HCT116 (cell line): ENCODE measurements at regions not wholly inside any gene's neighbourhood (a gene's known extent, or its start where the extent isn't known, plus 50 kb on each side); places are given as distances from the start of the nearest gene placed in this dataset.

ENCODE experiments used
- ATAC-seq: fragments of 200-7000 bp; cut with Tn5 transposase; 2 replicates; pipeline ENCODE4 v1.9.1; 2020; ENCODE audit warnings: mild to moderate bottlenecking, moderate library complexity
- BruUV-seq: library from RNA; stranded (reverse); fragments of 400-500 nt; replicated peaks from 2 replicates; lab custom pipeline; 2021; lab: Mats Ljungman, UMichigan
- CTCF ChIA-PET: fragments of 300-600 bp; sonication (Branson Sonifier 250); formaldehyde crosslinking; loops from one replicate; lab custom pipeline; 2021; ENCODE audit warnings: antibody characterized with exemption; lab: Charles Lee
- POLR2A ChIA-PET: fragments of 300-600, 350-600 bp; sonication (Branson Sonifier 250); formaldehyde crosslinking; loops from one replicate; lab custom pipeline; 2021; ENCODE audit warnings: antibody characterized with exemption; lab: Charles Lee
- RAD21 ChIA-PET, 2 experiments: fragments of 300-600 bp; sonication (Branson Sonifier 250); formaldehyde crosslinking; loops; one replicate each; lab custom pipeline; 2023; ENCODE audit warnings: low total read pairs in 2 of 2; ENCODE audit not compliant: uncharacterized antibody in 2 of 2, unreplicated experiment in 2 of 2, low non-redundant PET in 1 of 2; lab: Charles Lee
- DNase-seq: peaks from one replicate; pipeline ENCODE4 v3.0.0-alpha.2; 2010; ENCODE audit warnings: low read depth, low spot score
- H2AFZ ChIP-seq: fragments of 200-600 bp; shearing (Covaris generic), sonication (generic); 2 replicates; pipeline ENCODE4 v1.6.1; 2017; ENCODE audit warnings: low read depth, mixed run types, mixed read lengths, antibody characterized with exemption, low read length; ENCODE audit not compliant: poor library complexity, severe bottlenecking
- H3K27ac ChIP-seq: 2 replicates; pipeline ENCODE4 v1.5.1; 2012; ENCODE audit warnings: low read depth, low read length
- H3K27me3 ChIP-seq: fragments of 200-600 bp; sonication (generic); 2 replicates; pipeline ENCODE4 v1.6.1; 2016; ENCODE audit warnings: mixed run types, low read length, mixed read lengths; ENCODE audit not compliant: insufficient read depth
- H3K36me3 ChIP-seq, 2 experiments: fragments of 200-500 bp in 1 of 2; fragments of 200-600 bp in 1 of 2; sonication (Bioruptor generic) in 1 of 2; sonication (generic) in 1 of 2; 2 replicates each; pipeline versions ENCODE4 v1.5.1 to v1.6.1; 2014 to 2016; ENCODE audit warnings: low read length in 2 of 2, inconsistent platforms in 1 of 2, mixed read lengths in 1 of 2, mixed run types in 1 of 2; ENCODE audit not compliant: insufficient read depth in 2 of 2, control insufficient read depth in 1 of 2
- H3K4me1 ChIP-seq, 2 experiments: fragments of 200-600 bp in 1 of 2; sonication (generic) in 1 of 2; 2 replicates each; pipeline versions ENCODE4 v1.5.1 to v1.6.1; 2012 to 2017; ENCODE audit warnings: low read length in 2 of 2, inconsistent platforms in 1 of 2, mild to moderate bottlenecking in 1 of 2, mixed read lengths in 1 of 2, mixed run types in 1 of 2, moderate library complexity in 1 of 2; ENCODE audit not compliant: insufficient read depth in 2 of 2, control insufficient read depth in 1 of 2
- H3K4me2 ChIP-seq: fragments of 200-600 bp; sonication (generic); 2 replicates; pipeline ENCODE4 v1.6.1; 2017; ENCODE audit warnings: mixed run types, low read length, mixed read lengths
- H3K4me3 ChIP-seq, 2 experiments: fragments of 200-600 bp in 1 of 2; sonication (generic) in 1 of 2; replicated peaks in 1 of 2; 2 replicates each; pipeline ENCODE4 v1.5.1; 2011 to 2016; ENCODE audit warnings: low read length in 2 of 2, control low read depth in 1 of 2, low read depth in 1 of 2, mild to moderate bottlenecking in 1 of 2, mixed read lengths in 1 of 2, mixed run types in 1 of 2
- H3K79me2 ChIP-seq: fragments of 200-600 bp; sonication (generic); 2 replicates; pipeline ENCODE4 v1.6.1; 2017; ENCODE audit warnings: mild to moderate bottlenecking, mixed run types, low read length, moderate library complexity, mixed read lengths; ENCODE audit not compliant: insufficient read depth
- H3K9ac ChIP-seq: fragments of 200-600 bp; sonication (generic); 2 replicates; pipeline ENCODE4 v1.6.1; 2016; ENCODE audit warnings: low read length, mixed read lengths
- H3K9me2 ChIP-seq: fragments of 200-600 bp; sonication (generic), shearing (Covaris generic); 2 replicates; pipeline ENCODE4 v1.6.1; 2017; ENCODE audit warnings: mixed run types, mild to moderate bottlenecking, moderate library complexity; ENCODE audit not compliant: insufficient read depth
- H3K9me3 ChIP-seq, 2 experiments: fragments of 200-500 bp in 1 of 2; fragments of 200-600 bp in 1 of 2; sonication (Bioruptor generic) in 1 of 2; sonication (generic) in 1 of 2; 2 replicates each; pipeline ENCODE4 v1.6.1; 2014 to 2017; ENCODE audit warnings: low read length in 2 of 2, mixed read lengths in 2 of 2, inconsistent platforms in 1 of 2, low read depth in 1 of 2, mild to moderate bottlenecking in 1 of 2, mixed run types in 1 of 2, moderate library complexity in 1 of 2; ENCODE audit not compliant: control insufficient read depth in 1 of 2, insufficient read depth in 1 of 2
- H4K20me1 ChIP-seq: fragments of 200-600 bp; sonication (generic), shearing (Covaris generic); 2 replicates; pipeline ENCODE4 v1.6.1; 2017; ENCODE audit warnings: mixed run types, mild to moderate bottlenecking, moderate library complexity; ENCODE audit not compliant: insufficient read depth
- CBX3 ChIP-seq: IDR thresholded peaks from 2 replicates; pipeline ENCODE4 v1.6.1; 2012; ENCODE audit warnings: low read depth
- CEBPB ChIP-seq: IDR thresholded peaks from 2 replicates; pipeline ENCODE4 v1.6.1; 2012; ENCODE audit warnings: low read depth
- CTCF ChIP-seq, 3 experiments: fragments of 200-600 bp in 1 of 3; sonication (generic) in 1 of 3; IDR thresholded peaks in 2 of 3; conservative IDR thresholded peaks in 1 of 3; 2 replicates each; pipeline ENCODE4 v1.5.1; 2012 to 2017; ENCODE audit warnings: low read depth in 2 of 3, low read length in 2 of 3, antibody characterized with exemption in 1 of 3, borderline replicate concordance in 1 of 3, control low read depth in 1 of 3, mild to moderate bottlenecking in 1 of 3, mixed read lengths in 1 of 3, mixed run types in 1 of 3, moderate library complexity in 1 of 3; ENCODE audit not compliant: insufficient read depth in 1 of 3
- EGR1 ChIP-seq: IDR thresholded peaks from 2 replicates; pipeline ENCODE4 v1.6.1; 2012; ENCODE audit warnings: low read depth
- ELF1 ChIP-seq: IDR thresholded peaks from 2 replicates; pipeline ENCODE4 v1.6.1; 2012; ENCODE audit warnings: low read depth, borderline replicate concordance
- EZH2phosphoT487 ChIP-seq: fragments of 200-600 bp; IDR thresholded peaks from 2 replicates; pipeline ENCODE4 v1.6.1; 2018; ENCODE audit warnings: antibody characterized with exemption, borderline replicate concordance
- MAX ChIP-seq: IDR thresholded peaks from 2 replicates; pipeline ENCODE4 v1.6.1; 2012
- POLR2AphosphoS5 ChIP-seq: IDR thresholded peaks from 2 replicates; pipeline ENCODE4 v1.6.1; 2011; ENCODE audit warnings: mild to moderate bottlenecking, low read depth, low read length, moderate library complexity
- SRF ChIP-seq: IDR thresholded peaks from 2 replicates; pipeline ENCODE4 v1.6.1; 2012; ENCODE audit warnings: low read depth
- ZNF274 ChIP-seq: fragments of 200-500 bp; sonication (Bioruptor generic); IDR thresholded peaks from 2 replicates; pipeline ENCODE4 v1.6.1; 2014; ENCODE audit warnings: mild to moderate bottlenecking, low read depth, low read length, inconsistent platforms
- intact Hi-C: fragments of 100-400 bp; cut with micrococcal nuclease; formaldehyde crosslinking; loops from 2 replicates; pipeline ENCODE4 v1.10.0; 2022

DNA sequence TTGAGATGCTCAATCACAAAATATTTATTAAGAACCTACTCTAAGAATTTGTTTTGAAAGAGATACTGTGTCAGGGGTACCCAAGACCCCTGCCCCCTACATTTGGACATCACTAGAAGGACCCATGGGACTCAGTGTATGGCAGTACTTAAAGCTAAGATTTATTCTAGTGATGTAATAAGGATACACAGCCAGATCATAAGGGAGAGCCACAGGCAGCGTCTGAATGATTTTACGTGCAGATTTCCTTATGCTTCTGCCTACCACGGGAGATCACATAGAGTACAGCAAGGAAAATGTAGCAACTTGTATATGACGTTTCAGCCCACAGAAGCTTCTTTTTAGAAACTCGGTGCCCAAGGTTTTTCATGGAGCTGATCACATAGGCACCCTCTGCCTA, 172.9 kb downstream of the DEPDC1B start:
- ChIA-PET POLR2A (no interaction called here), RAD21 (no interaction called here), CTCF (no interaction called here)
- Histone ChIP-seq H4K20me1 (no peaks in the 10 kb centered on the region), H3K27ac (no peak overlapping the region), H3K4me1 (no peaks in the 10 kb centered on the region), H3K79me2 (no peaks in the 10 kb centered on the region), H3K9me2 (no peaks in the 10 kb centered on the region), H3K9ac (no peak overlapping the region), H3K27me3 (peaks cover 28% of the 10 kb centered on the region; the same call in 1 of the 2 replicates), H2AFZ (no peak overlapping the region), H3K4me3 (no peak overlapping the region), H3K36me3 (no peaks in the 10 kb centered on the region), H3K4me2 (no peak overlapping the region), H3K9me3 (no peaks in the 10 kb centered on the region)
- BruUV-seq: no TSS peak
- no peak for DNase-seq
- no peak for TF ChIP-seq ZNF274
- no peak for TF ChIP-seq POLR2AphosphoS5
- TF ChIP-seq CEBPB: no peak
- no peak for TF ChIP-seq MAX
- intact Hi-C loops: no loop called here
- ATAC-seq: no peak

DNA sequence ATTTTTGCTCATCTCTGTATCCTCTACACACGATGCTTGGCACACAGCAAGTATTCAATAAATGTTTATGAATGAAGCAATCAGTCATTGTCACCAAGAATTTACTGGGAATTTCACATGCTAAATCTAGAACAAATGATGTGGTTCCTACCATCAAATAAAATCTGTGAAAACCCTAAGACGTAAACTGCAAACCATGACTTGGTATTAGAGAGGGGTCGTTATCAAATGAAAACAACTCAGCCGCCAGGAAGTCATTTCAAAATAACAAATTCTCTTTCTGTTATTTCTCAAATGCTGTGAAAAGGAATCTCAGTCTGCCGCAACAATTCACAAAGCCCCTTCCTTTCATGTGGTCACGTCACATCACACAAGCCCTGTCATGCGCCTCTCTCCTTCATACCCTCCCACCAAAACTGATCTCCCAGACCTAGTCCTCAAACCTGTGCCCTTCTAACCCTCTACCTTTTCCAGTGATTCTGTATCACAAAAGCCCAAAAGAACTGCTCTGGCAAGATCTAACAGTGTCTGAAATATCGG, 173.6 kb downstream of the DEPDC1B start:
- Histone ChIP-seq H4K20me1 (no peaks in the 10 kb centered on the region), H3K9me3 (no peaks in the 10 kb centered on the region), H3K9me2 (no peaks in the 10 kb centered on the region), H3K4me2 (no peak overlapping the region), H3K36me3 (no peaks in the 10 kb centered on the region), H2AFZ (no peak overlapping the region), H3K4me1 (no peaks in the 10 kb centered on the region), H3K27me3 (peaks cover 28% of the 10 kb centered on the region; the same call in 1 of the 2 replicates), H3K9ac (no peak overlapping the region), H3K4me3 (no peak overlapping the region), H3K79me2 (no peaks in the 10 kb centered on the region), H3K27ac (no peak overlapping the region)
- no TSS peak for BruUV-seq
- ChIA-PET POLR2A (no interaction called here), RAD21 (no interaction called here), CTCF (no interaction called here)
- intact Hi-C loops: no loop called here
- TF ChIP-seq CTCF (IDR thresholded peaks at IDR 0.05 in 2 of 3, conservative IDR thresholded peaks at IDR 0.05 in 1 of 3; ENCODE audit: borderline replicate concordance in 1 of 3, insufficient read depth in 1 of 3, low read depth in 2 of 3, low read length in 2 of 3) (no peak), ELF1 (no peak), POLR2AphosphoS5 (no peak), SRF (no peak), CBX3 (no peak), EZH2phosphoT487 (no peak), EGR1 (no peak)
- DNase-seq (no peak), ATAC-seq (no peak)
